Nephron (organoid): ENCODE measurements at regions not wholly inside any gene's neighbourhood (a gene's known extent, or its start where the extent isn't known, plus 50 kb on each side); places are given as distances from the start of the nearest gene placed in this dataset.

Source experiments
- H3K27ac Mint-ChIP-seq, 3 experiments: 2 replicates each; pipeline ENCODE4 v1.8.0; 2020; ENCODE audit warnings: mixed read lengths in 3 of 3, mild to moderate bottlenecking in 2 of 3, moderate library complexity in 1 of 3
- H3K27me3 Mint-ChIP-seq: 2 replicates; pipeline ENCODE4 v1.8.0; 2021; ENCODE audit warnings: low read depth, mild to moderate bottlenecking, moderate library complexity, mixed read lengths
- H3K36me3 Mint-ChIP-seq: 2 replicates; pipeline ENCODE4 v1.8.0; 2020; ENCODE audit warnings: low read depth, mixed read lengths
- H3K4me1 Mint-ChIP-seq: 2 replicates; pipeline ENCODE4 v1.8.0; 2020; ENCODE audit warnings: mixed read lengths
- H3K4me3 Mint-ChIP-seq, 3 experiments: 2 replicates each; pipeline ENCODE4 v1.8.0; 2020; ENCODE audit warnings: mild to moderate bottlenecking in 3 of 3, mixed read lengths in 3 of 3, moderate library complexity in 2 of 3
- H3K9me3 Mint-ChIP-seq: 2 replicates; pipeline ENCODE4 v1.8.0; 2020; ENCODE audit warnings: mixed read lengths
- CTCF ChIP-seq, 3 experiments: fragments of 200-600 bp; sonication (generic); IDR thresholded peaks; one replicate each; pipeline ENCODE4 v1.5.0; 2021; ENCODE audit warnings: antibody characterized with exemption in 3 of 3; ENCODE audit not compliant: unreplicated experiment in 3 of 3

- H3K4me1 Mint-ChIP-seq = peaks cover 9% of the 10 kb centered on the region
- H3K27ac Mint-ChIP-seq = peak overlapping the region; percentile 80 to 88 (median 87)
- no peaks in the 10 kb centered on the region for H3K36me3 Mint-ChIP-seq
- H3K9me3 Mint-ChIP-seq = no peaks in the 10 kb centered on the region
- peaks cover 20% of the 10 kb centered on the region for H3K27me3 Mint-ChIP-seq
- no peak for TF ChIP-seq CTCF (IDR thresholded peaks at IDR 0.05; ENCODE audit: unreplicated experiment in 3 of 3)
- H3K4me3 Mint-ChIP-seq = no peak overlapping the region
Measured at GRCh38 chr3:14297305-14297704, 105.1 kb upstream of the SLC6A6 start.

- Mint-ChIP-seq H3K27me3 (peaks cover 20% of the 10 kb centered on the region), H3K9me3 (no peaks in the 10 kb centered on the region), H3K36me3 (no peaks in the 10 kb centered on the region), H3K27ac (no peak overlapping the region), H3K4me3 (no peak overlapping the region), H3K4me1 (peaks cover 9% of the 10 kb centered on the region)
- no peak for TF ChIP-seq CTCF (IDR thresholded peaks at IDR 0.05; ENCODE audit: unreplicated experiment in 3 of 3)
Measured at GRCh38 chr3:14297784-14298236, 104.6 kb upstream of the SLC6A6 start.

- no peak overlapping the region for H3K27ac Mint-ChIP-seq
- no peaks in the 10 kb centered on the region for H3K36me3 Mint-ChIP-seq
Measured at GRCh38 chr3:14298442-14298841, 104.0 kb upstream of the SLC6A6 start.

GRCh38 chr3:14298991-14299555, 103.3 kb upstream of the SLC6A6 start:
- H3K4me1 Mint-ChIP-seq = peaks cover 9% of the 10 kb centered on the region
- H3K27me3 Mint-ChIP-seq = peaks cover 25% of the 10 kb centered on the region
- no peaks in the 10 kb centered on the region for H3K9me3 Mint-ChIP-seq
- no peaks in the 10 kb centered on the region for H3K36me3 Mint-ChIP-seq
- no peak overlapping the region for H3K27ac Mint-ChIP-seq
- no peak for TF ChIP-seq CTCF (IDR thresholded peaks at IDR 0.05; ENCODE audit: unreplicated experiment in 3 of 3)
- H3K4me3 Mint-ChIP-seq = no peak overlapping the region

More at GRCh38 chr3:14298442-14298841, 104.0 kb upstream of the SLC6A6 start:
- Mint-ChIP-seq H3K27me3 (peaks cover 25% of the 10 kb centered on the region), H3K4me3 (no peak overlapping the region), H3K9me3 (no peaks in the 10 kb centered on the region), H3K4me1 (peaks cover 9% of the 10 kb centered on the region)
- TF ChIP-seq CTCF (IDR thresholded peaks at IDR 0.05; ENCODE audit: unreplicated experiment in 3 of 3) = no peak

- Mint-ChIP-seq H3K4me1 (peaks cover 9% of the 10 kb centered on the region), H3K27me3 (peaks cover 27% of the 10 kb centered on the region), H3K4me3 (no peak overlapping the region), H3K27ac (no peak overlapping the region), H3K36me3 (no peaks in the 10 kb centered on the region), H3K9me3 (no peaks in the 10 kb centered on the region)
- no peak for TF ChIP-seq CTCF (IDR thresholded peaks at IDR 0.05; ENCODE audit: unreplicated experiment in 3 of 3)
Measured at GRCh38 chr3:14299767-14300166, 102.6 kb upstream of the SLC6A6 start.

- Mint-ChIP-seq H3K27ac (no peak overlapping the region), H3K9me3 (no peaks in the 10 kb centered on the region), H3K4me1 (peaks cover 11% of the 10 kb centered on the region), H3K36me3 (no peaks in the 10 kb centered on the region), H3K27me3 (peaks cover 37% of the 10 kb centered on the region), H3K4me3 (no peak overlapping the region)
- no peak for TF ChIP-seq CTCF (IDR thresholded peaks at IDR 0.05; ENCODE audit: unreplicated experiment in 3 of 3)
Measured at GRCh38 chr3:14300721-14301399, 101.5 kb upstream of the SLC6A6 start.
